NCI-H526 (cell line): ENCODE measurements at regions not wholly inside any gene's neighbourhood (a gene's known extent, or its start where the extent isn't known, plus 50 kb on each side); places are given as distances from the start of the nearest gene placed in this dataset.

Experiments used
- DNase-seq, 2 experiments: peaks; one replicate each; lab custom pipeline; 2025; lab: John Stamatoyannopoulos, UW

- no peak for DNase-seq
Measured at GRCh38 chr15:87631093-87631492, 625.4 kb downstream of the NTRK3 start.

- no peak for DNase-seq
Measured at GRCh38 chr15:87628311-87628710, 628.2 kb downstream of the NTRK3 start.

GRCh38 chr15:87626860-87627259 is 629.7 kb downstream of the NTRK3 start:
- DNase-seq: no peak

- peak in 1 of 2 experiments; percentile 33 for DNase-seq
Measured at GRCh38 chr15:87623832-87624231, 632.7 kb downstream of the NTRK3 start.

- no peak for DNase-seq
Measured at GRCh38 chr15:87620393-87620792, 636.1 kb downstream of the NTRK3 start.

- no peak for DNase-seq
Measured at GRCh38 chr15:87619161-87619960, 637.2 kb downstream of the NTRK3 start.

GRCh38 chr15:87618203-87618725 is 638.3 kb downstream of the NTRK3 start:
- DNase-seq: no peak

GRCh38 chr15:87614704-87615103 is 641.8 kb downstream of the NTRK3 start:
- DNase-seq: peak; percentile 23 to 34

GRCh38 chr15:87610366-87610765 is 646.2 kb downstream of the NTRK3 start:
- no peak for DNase-seq

- DNase-seq: no peak
Measured at GRCh38 chr15:87609894-87610293, 646.6 kb downstream of the NTRK3 start.

- no peak for DNase-seq
Measured at GRCh38 chr15:87609474-87609873, 647.1 kb downstream of the NTRK3 start.

- no peak for DNase-seq
Measured at GRCh38 chr15:87608238-87609028, 648.1 kb downstream of the NTRK3 start.

GRCh38 chr15:87606971-87607370 is 649.6 kb downstream of the NTRK3 start:
- no peak for DNase-seq

GRCh38 chr15:87604857-87605446 is 651.6 kb downstream of the NTRK3 start:
- peak in 1 of 2 experiments; percentile 52 for DNase-seq

- no peak for DNase-seq
Measured at GRCh38 chr15:87602371-87602770, 654.2 kb downstream of the NTRK3 start.

- no peak for DNase-seq
Measured at GRCh38 chr15:87599616-87600015, 656.9 kb downstream of the NTRK3 start.

- DNase-seq: no peak
Measured at GRCh38 chr15:87597346-87598052, 659.0 kb downstream of the NTRK3 start.

- DNase-seq: peak in 1 of 2 experiments; percentile 1
Measured at GRCh38 chr15:87591582-87591981, 665.0 kb downstream of the NTRK3 start.

- DNase-seq: no peak
Measured at GRCh38 chr15:87591042-87591441, 665.5 kb downstream of the NTRK3 start.

GRCh38 chr15:87589134-87589533 is 667.4 kb downstream of the NTRK3 start:
- DNase-seq: no peak

- peak in 1 of 2 experiments; percentile 8 for DNase-seq
Measured at GRCh38 chr15:87582169-87582568, 674.4 kb downstream of the NTRK3 start.

- DNase-seq: no peak
Measured at GRCh38 chr15:87579537-87579936, 677.0 kb downstream of the NTRK3 start.
